Panc1 (cell line): ENCODE measurements at regions not wholly inside any gene's neighbourhood (a gene's known extent, or its start where the extent isn't known, plus 50 kb on each side); places are given as distances from the start of the nearest gene placed in this dataset.

ENCODE experiments used
- ATAC-seq: fragments of 200-7000 bp; cut with Tn5 transposase; 2 replicates; pipeline ENCODE4 v1.9.1; 2020; ENCODE audit warnings: mild to moderate bottlenecking, moderate library complexity
- BruUV-seq: library from RNA; stranded (reverse); fragments of 400-500 nt; replicated peaks from 2 replicates; lab custom pipeline; 2021; lab: Mats Ljungman, UMichigan
- CTCF ChIA-PET: fragments of 300-600 bp; sonication (Branson Sonifier 250); formaldehyde crosslinking; loops from one replicate; lab custom pipeline; 2022; ENCODE audit warnings: antibody characterized with exemption; lab: Charles Lee
- POLR2A ChIA-PET: fragments of 300-600 bp; sonication (Branson Sonifier 250); formaldehyde crosslinking; loops from one replicate; lab custom pipeline; 2022; ENCODE audit warnings: antibody characterized with exemption; lab: Charles Lee
- DNase-seq: peaks from one replicate; pipeline ENCODE4 v3.0.0-alpha.2; 2010; ENCODE audit warnings: low read depth, low spot score
- H3K27ac ChIP-seq: 2 replicates; pipeline ENCODE4 v1.5.1; 2011; ENCODE audit warnings: mild to moderate bottlenecking, low read length, inconsistent platforms
- H3K27me3 ChIP-seq: fragments of 200-500 bp; sonication (Bioruptor generic); 2 replicates; pipeline ENCODE4 v1.6.0; 2014; ENCODE audit warnings: low read length, inconsistent platforms; ENCODE audit not compliant: control insufficient read depth, insufficient read depth
- H3K36me3 ChIP-seq: fragments of 200-500 bp; sonication (Bioruptor generic); 2 replicates; pipeline ENCODE4 v1.5.1; 2014; ENCODE audit warnings: inconsistent platforms, mild to moderate bottlenecking, low read length, moderate library complexity; ENCODE audit not compliant: control insufficient read depth, insufficient read depth
- H3K4me1 ChIP-seq: 2 replicates; pipeline ENCODE4 v1.5.1; 2011; ENCODE audit warnings: inconsistent platforms, mild to moderate bottlenecking, low read length, moderate library complexity; ENCODE audit not compliant: control insufficient read depth, insufficient read depth
- H3K4me3 ChIP-seq, 2 experiments: 2 replicates each; pipeline ENCODE4 v1.5.1; 2011 to 2012; ENCODE audit warnings: low read depth in 2 of 2, low read length in 2 of 2, mild to moderate bottlenecking in 2 of 2, inconsistent platforms in 1 of 2, moderate library complexity in 1 of 2
- H3K9me3 ChIP-seq: fragments of 200-500 bp; sonication (Bioruptor generic); 2 replicates; pipeline ENCODE4 v1.5.1; 2014; ENCODE audit warnings: low read depth, mild to moderate bottlenecking, inconsistent platforms, low read length, moderate library complexity; ENCODE audit not compliant: control insufficient read depth, insufficient read depth
- CTCF ChIP-seq: fragments of 450-650 bp; IDR thresholded peaks from 2 replicates; pipeline ENCODE4 v1.5.1; 2017; ENCODE audit warnings: mild to moderate bottlenecking
- POLR2AphosphoS5 ChIP-seq: IDR thresholded peaks from 2 replicates; pipeline ENCODE4 v1.6.1; 2012; ENCODE audit warnings: mild to moderate bottlenecking, low read depth, low read length, moderate library complexity
- REST ChIP-seq, 2 experiments: IDR thresholded peaks; 2 replicates each; pipeline ENCODE4 v1.6.1; 2011 to 2012; ENCODE audit warnings: low read depth in 2 of 2, control low read depth in 1 of 2, low read length in 1 of 2, mild to moderate bottlenecking in 1 of 2, moderate library complexity in 1 of 2; ENCODE audit not compliant: insufficient read depth in 1 of 2
- SIN3A ChIP-seq: IDR thresholded peaks from 2 replicates; pipeline ENCODE4 v1.6.1; 2012; ENCODE audit warnings: low read depth, mild to moderate bottlenecking, low read length, moderate library complexity, borderline replicate concordance; ENCODE audit not compliant: insufficient read depth
- TCF7L2 ChIP-seq: IDR thresholded peaks from 2 replicates; pipeline ENCODE4 v1.6.1; 2011; ENCODE audit warnings: mild to moderate bottlenecking, low read depth, low read length, inconsistent platforms
- in situ Hi-C: cut with HindIII; loops from 2 replicates; pipeline ENCODE4 v1.10.0; 2016; ENCODE audit warnings: low sequenced_read_pairs, low pct_unique_long_range_greater_than_20kb
- intact Hi-C: fragments of 100-400 bp; cut with micrococcal nuclease; formaldehyde crosslinking; loops from one replicate; pipeline ENCODE4 v1.10.0; 2022; ENCODE audit not compliant: unreplicated experiment

DNA sequence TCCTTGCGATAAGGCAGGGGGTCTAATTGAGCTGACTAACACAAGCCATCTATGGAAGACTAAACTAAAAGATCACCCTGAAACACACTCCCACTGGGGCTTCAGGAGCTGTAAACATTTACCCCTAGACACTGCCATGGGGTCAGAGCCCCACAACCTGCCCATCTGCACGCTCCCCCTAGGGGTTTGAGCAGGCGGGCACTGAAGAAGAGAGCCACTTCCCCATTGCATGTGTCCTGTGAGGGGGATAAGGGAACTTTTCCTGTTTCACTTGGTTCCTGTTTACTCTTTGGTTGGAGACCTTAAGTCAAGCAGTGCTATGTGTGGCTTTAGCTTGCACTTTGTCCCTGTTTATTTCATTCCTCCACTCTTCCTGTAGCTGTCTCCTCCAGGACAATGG, 1929.5 kb upstream of the CDH9 start:
- ChIA-PET POLR2A (interaction anchor here (0.6 kb wide), 1 partner anchor 130 kb away, joined by 3 read pairs; no protein-coding TSS in a partner anchor), CTCF (no interaction called here)
- DNase-seq (no peak), ATAC-seq (no peak)
- no peak overlapping the region for H3K4me3 ChIP-seq
- intact Hi-C loops = no loop called here
- H3K9me3 ChIP-seq = no peaks in the 10 kb centered on the region; the same call in 1 of the 2 replicates
- H3K36me3 ChIP-seq = no peaks in the 10 kb centered on the region
- BruUV-seq = no TSS peak
- no peaks in the 10 kb centered on the region for H3K4me1 ChIP-seq
- no peaks in the 10 kb centered on the region for H3K27me3 ChIP-seq
- no peak for TF ChIP-seq SIN3A
- TF ChIP-seq CTCF = no peak
- no peak for TF ChIP-seq TCF7L2
- no peak for TF ChIP-seq REST (IDR thresholded peaks at IDR 0.05; ENCODE audit: insufficient read depth in 1 of 2, low read depth in 2 of 2, low read length in 1 of 2)
- TF ChIP-seq POLR2AphosphoS5 = no peak
- in situ Hi-C loops = no loop called here
- H3K27ac ChIP-seq = no peak overlapping the region

DNA sequence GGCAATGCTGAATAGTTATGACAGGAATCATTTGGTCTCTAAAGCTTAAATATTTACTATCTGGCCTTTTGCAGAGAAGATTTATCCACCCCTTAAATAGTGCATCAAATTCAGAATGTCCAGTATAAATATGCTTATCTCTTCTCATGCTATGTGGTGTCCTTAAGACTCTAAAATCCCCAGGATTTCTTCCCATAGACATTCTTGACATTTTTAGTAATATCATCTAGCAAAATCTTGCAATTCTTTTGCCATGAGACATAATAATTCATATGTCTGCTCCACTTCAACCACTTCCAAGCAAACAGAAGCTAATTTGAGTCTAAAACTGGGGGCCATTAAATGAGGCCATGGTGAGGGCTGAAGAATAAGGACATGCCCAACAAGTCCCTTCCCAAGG, 1923.4 kb upstream of the CDH9 start:
- no TSS peak for BruUV-seq
- no peak for ATAC-seq
- in situ Hi-C loops = no loop called here
- Histone ChIP-seq H3K4me1 (no peaks in the 10 kb centered on the region), H3K36me3 (no peaks in the 10 kb centered on the region; the same call in 1 of the 2 replicates), H3K27ac (no peak overlapping the region), H3K27me3 (no peaks in the 10 kb centered on the region), H3K4me3 (no peak overlapping the region), H3K9me3 (no peaks in the 10 kb centered on the region)
- CTCF ChIA-PET = no interaction called here
- no peak for DNase-seq
- intact Hi-C loops = no loop called here
- no peak for TF ChIP-seq CTCF
- no peak for TF ChIP-seq REST (IDR thresholded peaks at IDR 0.05; ENCODE audit: insufficient read depth in 1 of 2, low read depth in 2 of 2, low read length in 1 of 2)
- TF ChIP-seq POLR2AphosphoS5 = no peak
- TF ChIP-seq TCF7L2 = no peak
- TF ChIP-seq SIN3A = no peak
- POLR2A ChIA-PET = no interaction called here
